ENCODE measurements at regions not wholly inside any gene's neighbourhood (a gene's known extent, or its start where the extent isn't known, plus 50 kb on each side); places are given as distances from the start of the nearest gene placed in this dataset.
A peak's percentile ranks its signal among the peaks of the same experiment; 100 is the strongest.

GRCh38 chr4:82071951-82072350 lies 301.8 kb downstream of the HNRNPD start:
- no peak for DNase-seq

GRCh38 chr4:82069883-82070638 lies 303.7 kb downstream of the HNRNPD start:
- DNase-seq = no peak

- DNase-seq = no peak
These were observed 310.8 kb downstream of the HNRNPD start for GRCh38 chr4:82063017-82063416.

- DNase-seq = no peak
These were observed 315.7 kb downstream of the HNRNPD start for GRCh38 chr4:82057990-82058544.

GRCh38 chr4:82055156-82055555 lies 318.6 kb downstream of the HNRNPD start:
- no peak for DNase-seq

- no peak for DNase-seq
These were observed 320.4 kb downstream of the HNRNPD start for GRCh38 chr4:82053396-82053795.

GRCh38 chr4:82050796-82051195 lies 323.0 kb downstream of the HNRNPD start:
- no peak for DNase-seq

GRCh38 chr4:82049294-82049693 lies 324.5 kb downstream of the HNRNPD start:
- no peak for DNase-seq

- no peak for DNase-seq
These were observed 326.1 kb downstream of the HNRNPD start for GRCh38 chr4:82047731-82048130.

- DNase-seq = no peak
These were observed 327.0 kb downstream of the HNRNPD start for GRCh38 chr4:82046796-82047195.

GRCh38 chr4:82045267-82045666 lies 328.5 kb downstream of the HNRNPD start:
- DNase-seq = no peak

GRCh38 chr4:82044141-82044993 lies 329.4 kb downstream of the HNRNPD start:
- peak; percentile 1 to 66 for DNase-seq

- no peak for DNase-seq
These were observed 330.0 kb downstream of the HNRNPD start for GRCh38 chr4:82043809-82044137.

GRCh38 chr4:82043081-82043808 lies 330.5 kb downstream of the HNRNPD start:
- peak in 1 of 2 experiments; percentile 3 for DNase-seq

- DNase-seq = no peak
These were observed 331.7 kb downstream of the HNRNPD start for GRCh38 chr4:82042042-82042441.

- DNase-seq = no peak
These were observed 334.9 kb downstream of the HNRNPD start for GRCh38 chr4:82038936-82039335.

GRCh38 chr4:82036181-82036580 lies 337.6 kb downstream of the HNRNPD start:
- no peak for DNase-seq

- DNase-seq = no peak
These were observed 338.9 kb downstream of the HNRNPD start for GRCh38 chr4:82034878-82035277.

GRCh38 chr4:82033862-82034261 lies 339.9 kb downstream of the HNRNPD start:
- no peak for DNase-seq

- DNase-seq = no peak
These were observed 342.3 kb downstream of the HNRNPD start for GRCh38 chr4:82031376-82031927.

GRCh38 chr4:82017680-82018079 lies 356.1 kb downstream of the HNRNPD start:
- DNase-seq = no peak

- DNase-seq = no peak
These were observed 368.6 kb downstream of the HNRNPD start for GRCh38 chr4:82005158-82005557.

- no peak for DNase-seq
These were observed 376.5 kb downstream of the HNRNPD start for GRCh38 chr4:81997313-81997712.

Measured in NCI-H526 (cell line).